ENCODE measurements at regions not wholly inside any gene's neighbourhood (a gene's known extent, or its start where the extent isn't known, plus 50 kb on each side); places are given as distances from the start of the nearest gene placed in this dataset.

DNA sequence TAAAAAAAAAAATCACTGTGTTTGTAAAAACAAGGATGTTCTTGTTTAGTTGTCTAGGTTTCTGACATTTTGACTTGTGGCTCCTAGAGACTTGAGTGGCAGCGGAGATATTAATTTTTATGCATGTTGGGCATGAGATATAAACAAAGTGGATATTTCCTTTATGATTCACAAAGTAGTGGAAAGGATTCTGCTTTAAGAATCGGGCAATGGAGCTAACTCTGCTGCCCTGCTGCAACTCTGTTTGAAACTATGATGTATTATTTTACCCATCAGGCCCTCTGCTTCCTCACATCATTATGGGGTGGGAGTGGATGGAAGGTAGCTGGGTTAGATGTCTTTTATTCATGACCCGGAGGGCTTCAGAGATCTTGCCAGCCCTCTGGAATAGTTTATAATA, 94.1 kb upstream of the CD180 start:
- Mint-ChIP-seq H3K27me3 (no peaks in the 10 kb centered on the region), H3K36me3 (ENCODE audit: low read depth) (no peaks in the 10 kb centered on the region), H3K9me3 (no peaks in the 10 kb centered on the region), H3K27ac (no peak overlapping the region), H3K4me1 (peaks cover 6% of the 10 kb centered on the region), H3K4me3 (no peak overlapping the region)
- TF ChIP-seq, protein P1, sequence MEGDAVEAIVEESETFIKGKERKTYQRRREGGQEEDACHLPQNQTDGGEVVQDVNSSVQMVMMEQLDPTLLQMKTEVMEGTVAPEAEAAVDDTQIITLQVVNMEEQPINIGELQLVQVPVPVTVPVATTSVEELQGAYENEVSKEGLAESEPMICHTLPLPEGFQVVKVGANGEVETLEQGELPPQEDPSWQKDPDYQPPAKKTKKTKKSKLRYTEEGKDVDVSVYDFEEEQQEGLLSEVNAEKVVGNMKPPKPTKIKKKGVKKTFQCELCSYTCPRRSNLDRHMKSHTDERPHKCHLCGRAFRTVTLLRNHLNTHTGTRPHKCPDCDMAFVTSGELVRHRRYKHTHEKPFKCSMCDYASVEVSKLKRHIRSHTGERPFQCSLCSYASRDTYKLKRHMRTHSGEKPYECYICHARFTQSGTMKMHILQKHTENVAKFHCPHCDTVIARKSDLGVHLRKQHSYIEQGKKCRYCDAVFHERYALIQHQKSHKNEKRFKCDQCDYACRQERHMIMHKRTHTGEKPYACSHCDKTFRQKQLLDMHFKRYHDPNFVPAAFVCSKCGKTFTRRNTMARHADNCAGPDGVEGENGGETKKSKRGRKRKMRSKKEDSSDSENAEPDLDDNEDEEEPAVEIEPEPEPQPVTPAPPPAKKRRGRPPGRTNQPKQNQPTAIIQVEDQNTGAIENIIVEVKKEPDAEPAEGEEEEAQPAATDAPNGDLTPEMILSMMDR (IDR thresholded peaks at IDR 0.05): no peak
- ChIA-PET POLR2A (no interaction called here), CTCF (no interaction called here)
- DNase-seq (no peak), ATAC-seq (ENCODE audit: low read depth) (no peak)
- intact Hi-C loops (cut with micrococcal nuclease): no loop called here

DNA sequence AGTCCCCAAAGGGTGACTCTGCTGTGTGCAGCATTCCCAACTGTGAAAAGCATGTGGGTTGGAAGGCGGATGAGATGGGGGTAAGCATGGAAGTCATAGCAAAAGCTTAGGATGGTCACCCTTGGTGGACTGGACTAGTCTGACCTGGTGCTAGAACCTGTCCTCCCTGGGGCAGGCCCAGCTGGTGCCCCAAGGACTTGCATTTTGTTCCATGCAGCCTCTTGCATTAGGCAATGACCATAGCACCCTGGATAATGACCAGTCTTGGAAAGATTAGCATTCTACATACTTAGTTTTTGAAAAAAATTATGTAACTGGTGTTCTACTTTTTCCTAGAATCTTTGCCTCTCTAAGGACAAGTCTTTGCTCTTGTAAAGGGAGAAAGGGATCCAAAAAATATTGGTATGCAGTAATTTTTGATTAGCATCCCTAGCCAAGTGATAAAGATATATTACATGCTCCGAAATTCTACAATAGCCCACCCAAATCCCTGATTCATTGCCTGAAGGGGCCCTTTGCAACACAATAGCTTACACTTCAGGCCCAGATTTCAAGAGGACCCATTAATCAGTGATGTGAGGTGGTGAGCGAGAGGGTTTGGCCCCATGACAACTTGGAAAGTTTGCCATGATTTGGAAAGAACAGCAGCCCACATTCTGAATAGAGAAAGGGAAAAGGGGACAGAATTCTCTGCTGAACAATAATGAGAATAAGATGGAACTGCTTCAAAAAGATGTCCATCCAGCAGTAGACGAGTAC, 93.3 kb upstream of the CD180 start:
- H3K4me3 Mint-ChIP-seq: no peak overlapping the region
- ATAC-seq (ENCODE audit: low read depth): no peak
- CTCF ChIA-PET: no interaction called here
- no peaks in the 10 kb centered on the region for H3K9me3 Mint-ChIP-seq
- H3K27me3 Mint-ChIP-seq: no peaks in the 10 kb centered on the region
- DNase-seq: no peak
- peaks cover 6% of the 10 kb centered on the region for H3K4me1 Mint-ChIP-seq
- no peak overlapping the region for H3K27ac Mint-ChIP-seq
- intact Hi-C loops (cut with micrococcal nuclease): no loop called here
- H3K36me3 Mint-ChIP-seq (ENCODE audit: low read depth): no peaks in the 10 kb centered on the region
- TF ChIP-seq, protein P1 (IDR thresholded peaks at IDR 0.05): no peak
- POLR2A ChIA-PET: no interaction called here

DNA sequence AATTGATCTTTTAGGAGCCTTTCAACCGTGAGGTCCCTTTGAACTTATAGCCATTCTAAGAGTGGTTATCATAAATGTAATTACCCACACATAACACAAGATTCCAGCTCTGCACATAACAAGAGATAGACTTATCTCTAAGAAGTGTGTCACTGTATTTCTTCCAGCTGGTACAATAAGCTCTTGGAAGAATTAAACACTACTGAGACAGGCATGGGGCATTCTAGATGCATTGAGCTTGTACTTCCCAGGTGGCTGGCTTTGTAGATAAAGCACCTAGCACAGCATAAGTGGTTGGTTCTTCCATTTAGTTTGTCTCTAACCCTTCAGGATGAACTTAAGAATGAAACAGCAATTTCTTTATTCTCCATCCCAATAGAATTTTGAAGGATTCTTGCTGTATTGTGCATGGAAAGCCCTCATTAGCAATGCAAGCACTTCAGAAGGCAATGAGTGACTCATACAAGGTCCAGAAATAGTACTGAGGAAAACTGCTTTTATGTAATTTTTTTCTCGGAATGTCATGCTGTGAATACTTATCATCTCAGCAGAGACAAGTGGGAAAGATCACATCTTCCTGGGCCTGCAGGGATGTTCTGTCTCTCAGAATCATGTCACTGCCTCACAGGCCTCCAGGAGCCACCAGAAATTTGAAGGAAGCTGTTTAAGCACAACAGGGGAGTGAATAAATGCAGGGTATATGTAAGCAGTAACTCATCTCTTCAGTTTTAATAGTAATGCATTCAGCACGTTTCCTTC, 91.1 kb upstream of the CD180 start:
- Mint-ChIP-seq H3K27ac (no peak overlapping the region), H3K4me1 (peaks cover 6% of the 10 kb centered on the region), H3K9me3 (no peaks in the 10 kb centered on the region), H3K4me3 (no peak overlapping the region), H3K36me3 (ENCODE audit: low read depth) (no peaks in the 10 kb centered on the region), H3K27me3 (peaks cover 2% of the 10 kb centered on the region)
- CTCF ChIA-PET: no interaction called here
- no peak for DNase-seq
- TF ChIP-seq, protein P1 (IDR thresholded peaks at IDR 0.05): no peak
- intact Hi-C loops (cut with micrococcal nuclease): no loop called here
- ATAC-seq (ENCODE audit: low read depth): no peak
- POLR2A ChIA-PET: no interaction called here

DNA sequence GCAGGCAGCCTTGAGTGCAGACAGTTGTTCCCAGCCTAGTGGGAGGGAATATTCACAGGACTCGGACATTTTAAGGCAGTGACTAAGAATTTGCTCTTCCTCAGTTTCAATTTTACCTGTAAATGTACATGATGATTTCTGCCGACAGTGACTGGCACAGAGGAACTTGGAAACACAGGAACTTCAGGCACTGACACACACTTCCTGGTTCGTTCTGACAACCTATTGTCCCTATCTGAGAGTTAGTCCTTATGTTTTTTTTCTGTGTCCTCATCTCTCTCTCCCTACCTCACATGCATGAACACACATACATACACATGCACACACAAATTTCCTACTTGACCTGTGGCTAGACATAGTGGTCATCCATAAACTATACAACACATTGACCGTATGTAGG, 89.4 kb upstream of the CD180 start:
- intact Hi-C loops (cut with micrococcal nuclease): no loop called here
- H3K9me3 Mint-ChIP-seq: no peaks in the 10 kb centered on the region
- POLR2A ChIA-PET: no interaction called here
- CTCF ChIA-PET: no interaction called here
- H3K27ac Mint-ChIP-seq: no peak overlapping the region
- DNase-seq (no peak), ATAC-seq (ENCODE audit: low read depth) (no peak)
- TF ChIP-seq, protein P1 (IDR thresholded peaks at IDR 0.05): no peak
- H3K4me1 Mint-ChIP-seq: peaks cover 6% of the 10 kb centered on the region
- H3K36me3 Mint-ChIP-seq (ENCODE audit: low read depth): no peaks in the 10 kb centered on the region
- H3K27me3 Mint-ChIP-seq: peaks cover 2% of the 10 kb centered on the region
- no peak overlapping the region for H3K4me3 Mint-ChIP-seq

DNA sequence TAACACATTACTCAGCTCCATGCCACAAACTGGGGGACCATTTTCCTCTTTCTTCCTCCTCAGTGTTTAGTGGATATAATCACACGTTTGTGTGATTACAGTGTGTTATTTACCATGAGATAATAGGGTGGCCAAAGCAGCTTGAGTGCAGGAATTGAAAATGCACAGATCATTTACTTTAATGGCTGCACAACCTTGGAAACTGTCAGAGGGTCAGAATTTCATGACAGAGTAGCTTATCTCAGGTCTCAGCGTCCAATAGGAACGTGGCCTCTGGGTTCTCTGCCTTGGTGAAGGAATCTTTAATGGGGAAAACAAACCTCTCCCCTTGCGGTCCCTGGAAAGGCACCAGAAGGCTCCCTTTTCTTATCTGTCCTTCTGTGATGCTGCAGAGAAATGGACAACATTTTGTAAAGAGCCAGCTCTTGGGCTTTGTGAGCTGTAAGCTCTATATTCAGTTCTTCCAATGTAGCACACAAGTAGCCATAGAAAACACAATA, 87.4 kb upstream of the CD180 start:
- DNase-seq (no peak), ATAC-seq (ENCODE audit: low read depth) (no peak)
- peaks cover 6% of the 10 kb centered on the region for H3K4me1 Mint-ChIP-seq
- POLR2A ChIA-PET: no interaction called here
- no peak overlapping the region for H3K4me3 Mint-ChIP-seq
- intact Hi-C loops (cut with micrococcal nuclease): no loop called here
- peaks cover 2% of the 10 kb centered on the region for H3K27me3 Mint-ChIP-seq
- TF ChIP-seq, protein P1 (IDR thresholded peaks at IDR 0.05): no peak
- H3K36me3 Mint-ChIP-seq (ENCODE audit: low read depth): no peaks in the 10 kb centered on the region
- H3K9me3 Mint-ChIP-seq: peaks cover 3% of the 10 kb centered on the region
- no peak overlapping the region for H3K27ac Mint-ChIP-seq
- CTCF ChIA-PET: no interaction called here

All from activated B cell treated with CpG ODN at 0.5 μM for 24 hours (primary cell).